GM12892 (cell line): ENCODE measurements at regions not wholly inside any gene's neighbourhood (a gene's known extent, or its start where the extent isn't known, plus 50 kb on each side); places are given as distances from the start of the nearest gene placed in this dataset.

Experiments
- POLR2A ChIP-seq: IDR thresholded peaks from 2 replicates; pipeline ENCODE4 v1.6.1; 2011; ENCODE audit warnings: low read depth, low read length, control low read depth
- POLR2AphosphoS5 ChIP-seq: IDR thresholded peaks from 2 replicates; pipeline ENCODE4 v1.6.1; 2011; ENCODE audit warnings: low read depth, low read length, control low read depth
- TAF1 ChIP-seq: IDR thresholded peaks from 2 replicates; pipeline ENCODE4 v1.6.1; 2011; ENCODE audit warnings: low read depth, mild to moderate bottlenecking, control low read depth, low read length, borderline replicate concordance

DNA sequence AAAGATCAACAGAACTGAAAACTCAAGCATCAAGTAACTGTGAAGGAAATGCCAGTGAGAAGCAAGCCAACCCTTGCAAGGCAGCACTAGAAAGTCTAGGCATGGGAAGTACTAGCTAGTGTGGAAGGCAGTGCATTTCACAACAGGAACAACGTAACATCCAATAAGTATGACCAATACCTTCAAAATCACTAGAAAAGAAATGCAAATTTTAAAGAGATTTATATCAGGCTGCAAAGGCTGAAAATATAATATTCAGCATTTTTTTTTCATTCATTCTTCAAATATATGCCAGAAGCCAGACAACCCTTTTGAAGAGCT lies 121.9 kb downstream of the DLEU7 start:
- no peak for TF ChIP-seq POLR2A
- TF ChIP-seq POLR2AphosphoS5 = no peak
- no peak for TF ChIP-seq TAF1
